ENCODE measurements at regions not wholly inside any gene's neighbourhood (a gene's known extent, or its start where the extent isn't known, plus 50 kb on each side); places are given as distances from the start of the nearest gene placed in this dataset.

DNA sequence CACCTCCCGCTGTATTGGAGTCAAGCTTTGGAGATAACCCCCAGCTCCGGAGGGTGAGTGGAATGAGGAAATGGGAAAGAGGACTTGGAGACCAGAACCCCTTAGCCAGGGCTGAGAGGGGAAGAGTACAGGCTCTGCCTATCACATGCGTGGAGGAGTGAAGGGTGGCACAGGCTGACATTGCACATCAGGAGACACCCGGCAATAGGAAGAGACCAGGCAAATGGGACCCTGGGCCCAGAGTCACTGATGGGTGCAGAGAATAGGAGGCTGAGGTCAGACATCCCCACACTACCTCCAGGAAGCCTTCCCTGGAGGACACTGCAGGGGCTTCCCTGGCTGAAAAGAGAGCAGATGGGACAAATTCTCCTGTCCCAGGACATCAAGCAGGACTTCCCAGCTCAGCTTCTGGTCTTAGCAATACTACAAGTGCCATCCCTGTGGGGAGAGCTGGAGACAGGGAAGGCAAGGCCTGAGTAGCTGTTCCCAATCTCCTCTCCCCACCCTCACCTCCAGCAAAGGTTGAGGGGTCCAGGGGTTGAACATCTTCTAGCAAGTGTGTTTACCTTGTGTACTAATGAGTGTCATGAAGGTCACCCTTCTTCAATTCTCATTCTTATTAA, 160.7 kb downstream of the BUD13 start (continued):
- no peak for TF ChIP-seq ZNF331 (CRISPR knock-in tag; IDR thresholded peaks at IDR 0.05; ENCODE audit: low read depth)
- TF ChIP-seq JUNB (IDR thresholded peaks at IDR 0.05; ENCODE audit: unreplicated experiment) = no peak
- TF ChIP-seq, protein P1, sequence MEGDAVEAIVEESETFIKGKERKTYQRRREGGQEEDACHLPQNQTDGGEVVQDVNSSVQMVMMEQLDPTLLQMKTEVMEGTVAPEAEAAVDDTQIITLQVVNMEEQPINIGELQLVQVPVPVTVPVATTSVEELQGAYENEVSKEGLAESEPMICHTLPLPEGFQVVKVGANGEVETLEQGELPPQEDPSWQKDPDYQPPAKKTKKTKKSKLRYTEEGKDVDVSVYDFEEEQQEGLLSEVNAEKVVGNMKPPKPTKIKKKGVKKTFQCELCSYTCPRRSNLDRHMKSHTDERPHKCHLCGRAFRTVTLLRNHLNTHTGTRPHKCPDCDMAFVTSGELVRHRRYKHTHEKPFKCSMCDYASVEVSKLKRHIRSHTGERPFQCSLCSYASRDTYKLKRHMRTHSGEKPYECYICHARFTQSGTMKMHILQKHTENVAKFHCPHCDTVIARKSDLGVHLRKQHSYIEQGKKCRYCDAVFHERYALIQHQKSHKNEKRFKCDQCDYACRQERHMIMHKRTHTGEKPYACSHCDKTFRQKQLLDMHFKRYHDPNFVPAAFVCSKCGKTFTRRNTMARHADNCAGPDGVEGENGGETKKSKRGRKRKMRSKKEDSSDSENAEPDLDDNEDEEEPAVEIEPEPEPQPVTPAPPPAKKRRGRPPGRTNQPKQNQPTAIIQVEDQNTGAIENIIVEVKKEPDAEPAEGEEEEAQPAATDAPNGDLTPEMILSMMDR (conservative IDR thresholded peaks at IDR 0.05; ENCODE audit: low read depth in 2 of 2) = no peak
- TF ChIP-seq EZH2phosphoT487 (IDR thresholded peaks at IDR 0.05; ENCODE audit: unreplicated experiment) = no peak
- TF ChIP-seq NANOG (IDR thresholded peaks at IDR 0.05; ENCODE audit: borderline replicate concordance) = no peak
- TF ChIP-seq EZH2 (IDR thresholded peaks at IDR 0.05; ENCODE audit: low read depth, unreplicated experiment) = no peak
- TF ChIP-seq, protein P2, sequence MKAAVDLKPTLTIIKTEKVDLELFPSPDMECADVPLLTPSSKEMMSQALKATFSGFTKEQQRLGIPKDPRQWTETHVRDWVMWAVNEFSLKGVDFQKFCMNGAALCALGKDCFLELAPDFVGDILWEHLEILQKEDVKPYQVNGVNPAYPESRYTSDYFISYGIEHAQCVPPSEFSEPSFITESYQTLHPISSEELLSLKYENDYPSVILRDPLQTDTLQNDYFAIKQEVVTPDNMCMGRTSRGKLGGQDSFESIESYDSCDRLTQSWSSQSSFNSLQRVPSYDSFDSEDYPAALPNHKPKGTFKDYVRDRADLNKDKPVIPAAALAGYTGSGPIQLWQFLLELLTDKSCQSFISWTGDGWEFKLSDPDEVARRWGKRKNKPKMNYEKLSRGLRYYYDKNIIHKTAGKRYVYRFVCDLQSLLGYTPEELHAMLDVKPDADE (IDR thresholded peaks at IDR 0.05) = no peak

DNA sequence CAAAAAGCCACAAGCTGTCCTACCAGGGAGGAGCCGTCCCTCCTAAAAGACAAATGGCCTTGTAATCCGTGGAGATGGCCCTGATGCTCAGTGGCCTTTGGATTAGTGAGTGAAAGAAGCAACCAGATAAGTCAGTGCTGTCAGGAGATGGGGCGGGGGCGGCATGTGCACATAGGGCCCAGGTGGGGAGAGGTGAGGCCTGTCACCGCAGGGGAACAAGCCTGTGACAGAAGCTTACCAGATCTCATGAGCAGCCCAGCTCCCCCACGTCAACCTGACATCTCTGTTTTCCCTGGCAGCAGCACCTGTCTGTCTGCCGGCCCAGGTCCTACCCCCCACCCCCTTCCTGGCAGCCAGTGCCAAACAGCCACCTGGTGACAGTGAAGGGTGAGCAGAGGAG, 162.6 kb downstream of the BUD13 start:
- ATAC-seq = no peak
- DNase-seq (ENCODE audit: low spot score) = no peak
- no peaks in the 10 kb centered on the region for H3K9me3 Mint-ChIP-seq
- TF ChIP-seq EZH2 (IDR thresholded peaks at IDR 0.05; ENCODE audit: low read depth, unreplicated experiment) (no peak), STAT1 (IDR thresholded peaks at IDR 0.05; ENCODE audit: unreplicated experiment) (no peak)
- TF ChIP-seq, protein P3, sequence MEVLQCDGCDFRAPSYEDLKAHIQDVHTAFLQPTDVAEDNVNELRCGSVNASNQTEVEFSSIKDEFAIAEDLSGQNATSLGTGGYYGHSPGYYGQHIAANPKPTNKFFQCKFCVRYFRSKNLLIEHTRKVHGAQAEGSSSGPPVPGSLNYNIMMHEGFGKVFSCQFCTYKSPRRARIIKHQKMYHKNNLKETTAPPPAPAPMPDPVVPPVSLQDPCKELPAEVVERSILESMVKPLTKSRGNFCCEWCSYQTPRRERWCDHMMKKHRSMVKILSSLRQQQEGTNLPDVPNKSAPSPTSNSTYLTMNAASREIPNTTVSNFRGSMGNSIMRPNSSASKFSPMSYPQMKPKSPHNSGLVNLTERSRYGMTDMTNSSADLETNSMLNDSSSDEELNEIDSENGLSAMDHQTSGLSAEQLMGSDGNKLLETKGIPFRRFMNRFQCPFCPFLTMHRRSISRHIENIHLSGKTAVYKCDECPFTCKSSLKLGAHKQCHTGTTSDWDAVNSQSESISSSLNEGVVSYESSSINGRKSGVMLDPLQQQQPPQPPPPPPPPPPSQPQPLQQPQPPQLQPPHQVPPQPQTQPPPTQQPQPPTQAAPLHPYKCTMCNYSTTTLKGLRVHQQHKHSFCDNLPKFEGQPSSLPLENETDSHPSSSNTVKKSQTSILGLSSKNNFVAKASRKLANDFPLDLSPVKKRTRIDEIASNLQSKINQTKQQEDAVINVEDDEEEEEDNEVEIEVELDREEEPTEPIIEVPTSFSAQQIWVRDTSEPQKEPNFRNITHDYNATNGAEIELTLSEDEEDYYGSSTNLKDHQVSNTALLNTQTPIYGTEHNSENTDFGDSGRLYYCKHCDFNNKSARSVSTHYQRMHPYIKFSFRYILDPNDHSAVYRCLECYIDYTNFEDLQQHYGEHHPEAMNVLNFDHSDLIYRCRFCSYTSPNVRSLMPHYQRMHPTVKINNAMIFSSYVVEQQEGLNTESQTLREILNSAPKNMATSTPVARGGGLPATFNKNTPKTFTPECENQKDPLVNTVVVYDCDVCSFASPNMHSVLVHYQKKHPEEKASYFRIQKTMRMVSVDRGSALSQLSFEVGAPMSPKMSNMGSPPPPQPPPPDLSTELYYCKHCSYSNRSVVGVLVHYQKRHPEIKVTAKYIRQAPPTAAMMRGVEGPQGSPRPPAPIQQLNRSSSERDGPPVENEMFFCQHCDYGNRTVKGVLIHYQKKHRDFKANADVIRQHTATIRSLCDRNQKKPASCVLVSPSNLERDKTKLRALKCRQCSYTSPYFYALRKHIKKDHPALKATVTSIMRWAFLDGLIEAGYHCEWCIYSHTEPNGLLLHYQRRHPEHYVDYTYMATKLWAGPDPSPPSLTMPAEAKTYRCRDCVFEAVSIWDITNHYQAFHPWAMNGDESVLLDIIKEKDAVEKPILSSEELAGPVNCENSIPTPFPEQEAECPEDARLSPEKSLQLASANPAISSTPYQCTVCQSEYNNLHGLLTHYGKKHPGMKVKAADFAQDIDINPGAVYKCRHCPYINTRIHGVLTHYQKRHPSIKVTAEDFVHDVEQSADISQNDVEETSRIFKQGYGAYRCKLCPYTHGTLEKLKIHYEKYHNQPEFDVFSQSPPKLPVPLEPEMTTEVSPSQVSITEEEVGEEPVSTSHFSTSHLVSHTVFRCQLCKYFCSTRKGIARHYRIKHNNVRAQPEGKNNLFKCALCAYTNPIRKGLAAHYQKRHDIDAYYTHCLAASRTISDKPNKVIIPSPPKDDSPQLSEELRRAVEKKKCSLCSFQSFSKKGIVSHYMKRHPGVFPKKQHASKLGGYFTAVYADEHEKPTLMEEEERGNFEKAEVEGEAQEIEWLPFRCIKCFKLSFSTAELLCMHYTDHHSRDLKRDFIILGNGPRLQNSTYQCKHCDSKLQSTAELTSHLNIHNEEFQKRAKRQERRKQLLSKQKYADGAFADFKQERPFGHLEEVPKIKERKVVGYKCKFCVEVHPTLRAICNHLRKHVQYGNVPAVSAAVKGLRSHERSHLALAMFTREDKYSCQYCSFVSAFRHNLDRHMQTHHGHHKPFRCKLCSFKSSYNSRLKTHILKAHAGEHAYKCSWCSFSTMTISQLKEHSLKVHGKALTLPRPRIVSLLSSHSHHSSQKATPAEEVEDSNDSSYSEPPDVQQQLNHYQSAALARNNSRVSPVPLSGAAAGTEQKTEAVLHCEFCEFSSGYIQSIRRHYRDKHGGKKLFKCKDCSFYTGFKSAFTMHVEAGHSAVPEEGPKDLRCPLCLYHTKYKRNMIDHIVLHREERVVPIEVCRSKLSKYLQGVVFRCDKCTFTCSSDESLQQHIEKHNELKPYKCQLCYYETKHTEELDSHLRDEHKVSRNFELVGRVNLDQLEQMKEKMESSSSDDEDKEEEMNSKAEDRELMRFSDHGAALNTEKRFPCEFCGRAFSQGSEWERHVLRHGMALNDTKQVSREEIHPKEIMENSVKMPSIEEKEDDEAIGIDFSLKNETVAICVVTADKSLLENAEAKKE (CRISPR knock-in tag; IDR thresholded peaks at IDR 0.05) = no peak
- TF ChIP-seq, protein P2 (IDR thresholded peaks at IDR 0.05) = no peak
- TF ChIP-seq, protein P4, sequence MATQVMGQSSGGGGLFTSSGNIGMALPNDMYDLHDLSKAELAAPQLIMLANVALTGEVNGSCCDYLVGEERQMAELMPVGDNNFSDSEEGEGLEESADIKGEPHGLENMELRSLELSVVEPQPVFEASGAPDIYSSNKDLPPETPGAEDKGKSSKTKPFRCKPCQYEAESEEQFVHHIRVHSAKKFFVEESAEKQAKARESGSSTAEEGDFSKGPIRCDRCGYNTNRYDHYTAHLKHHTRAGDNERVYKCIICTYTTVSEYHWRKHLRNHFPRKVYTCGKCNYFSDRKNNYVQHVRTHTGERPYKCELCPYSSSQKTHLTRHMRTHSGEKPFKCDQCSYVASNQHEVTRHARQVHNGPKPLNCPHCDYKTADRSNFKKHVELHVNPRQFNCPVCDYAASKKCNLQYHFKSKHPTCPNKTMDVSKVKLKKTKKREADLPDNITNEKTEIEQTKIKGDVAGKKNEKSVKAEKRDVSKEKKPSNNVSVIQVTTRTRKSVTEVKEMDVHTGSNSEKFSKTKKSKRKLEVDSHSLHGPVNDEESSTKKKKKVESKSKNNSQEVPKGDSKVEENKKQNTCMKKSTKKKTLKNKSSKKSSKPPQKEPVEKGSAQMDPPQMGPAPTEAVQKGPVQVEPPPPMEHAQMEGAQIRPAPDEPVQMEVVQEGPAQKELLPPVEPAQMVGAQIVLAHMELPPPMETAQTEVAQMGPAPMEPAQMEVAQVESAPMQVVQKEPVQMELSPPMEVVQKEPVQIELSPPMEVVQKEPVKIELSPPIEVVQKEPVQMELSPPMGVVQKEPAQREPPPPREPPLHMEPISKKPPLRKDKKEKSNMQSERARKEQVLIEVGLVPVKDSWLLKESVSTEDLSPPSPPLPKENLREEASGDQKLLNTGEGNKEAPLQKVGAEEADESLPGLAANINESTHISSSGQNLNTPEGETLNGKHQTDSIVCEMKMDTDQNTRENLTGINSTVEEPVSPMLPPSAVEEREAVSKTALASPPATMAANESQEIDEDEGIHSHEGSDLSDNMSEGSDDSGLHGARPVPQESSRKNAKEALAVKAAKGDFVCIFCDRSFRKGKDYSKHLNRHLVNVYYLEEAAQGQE (IDR thresholded peaks at IDR 0.05; ENCODE audit: unreplicated experiment) = no peak

More for the DNA sequence above, 162.6 kb downstream of the BUD13 start:
- no peak overlapping the region for H3K27ac Mint-ChIP-seq
- Histone ChIP-seq H3K27me3 (ENCODE audit: insufficient read depth) (no peaks in the 10 kb centered on the region), H3K36me3 (ENCODE audit: insufficient read depth) (no peaks in the 10 kb centered on the region), H2AFZ (no peak overlapping the region), H3K27ac (ENCODE audit: low read depth) (no peak overlapping the region), H3K79me2 (replicated peaks; ENCODE audit: insufficient read depth) (no peaks in the 10 kb centered on the region), H3K4me2 (no peak overlapping the region), H3K9me2 (ENCODE audit: insufficient read depth) (0 out of 2 replicates have a peak, but pooled peaks cover 3% of the 10 kb centered on the region), H4K20me1 (replicated peaks; ENCODE audit: insufficient read depth) (no peaks in the 10 kb centered on the region), H3K4me1 (ENCODE audit: insufficient read depth) (no peaks in the 10 kb centered on the region), H3K4me3 (no peak overlapping the region), H3F3A (replicated peaks; ENCODE audit: low read depth) (no peaks in the 10 kb centered on the region)
- H3K4me3 Mint-ChIP-seq = no peak overlapping the region
- no peaks in the 10 kb centered on the region for H3K4me1 Mint-ChIP-seq
- H3K27me3 Mint-ChIP-seq (ENCODE audit: insufficient read depth, low read depth, poor library complexity) = peaks cover 9% of the 10 kb centered on the region
- H3K36me3 Mint-ChIP-seq (ENCODE audit: low read depth) = no peaks in the 10 kb centered on the region
